ENCODE measurements at regions not wholly inside any gene's neighbourhood (a gene's known extent, or its start where the extent isn't known, plus 50 kb on each side); places are given as distances from the start of the nearest gene placed in this dataset.

DNA sequence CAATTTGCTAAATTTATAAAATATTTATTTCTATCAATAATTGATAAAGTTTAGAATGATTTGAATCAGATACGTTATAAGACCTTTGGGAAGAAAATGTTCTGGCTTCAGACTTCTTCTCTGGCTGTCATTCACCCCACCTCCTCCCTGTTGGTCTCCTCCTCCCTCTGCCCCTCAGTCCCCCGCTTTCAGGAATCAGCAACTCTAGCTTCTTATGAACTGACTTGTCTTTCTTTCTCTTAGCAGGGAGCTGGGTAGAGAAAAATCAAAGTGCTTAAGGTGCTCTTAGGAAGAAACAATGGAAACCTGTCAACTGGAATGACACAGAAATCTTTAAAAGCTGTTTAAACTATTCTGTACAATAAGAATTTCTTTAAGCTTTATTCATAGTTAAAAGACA, 71.3 kb upstream of the ETV3 start:
- no peak for TF ChIP-seq CTCF (IDR thresholded peaks at IDR 0.05; ENCODE audit: insufficient read depth, low read depth, low read length)
- no peak for TF ChIP-seq EZH2 (IDR thresholded peaks at IDR 0.05; ENCODE audit: insufficient read depth, low read length)
